ENCODE measurements at regions not wholly inside any gene's neighbourhood (a gene's known extent, or its start where the extent isn't known, plus 50 kb on each side); places are given as distances from the start of the nearest gene placed in this dataset.

GRCh38 chr7:18228686-18229085 is 201.0 kb upstream of the PRPS1L1 start:
- TF ChIP-seq CTCF (IDR thresholded peaks at IDR 0.05) (no peak), POLR2AphosphoS5 (IDR thresholded peaks at IDR 0.05) (no peak)
